GM23338 (cell line): ENCODE measurements at regions not wholly inside any gene's neighbourhood (a gene's known extent, or its start where the extent isn't known, plus 50 kb on each side); places are given as distances from the start of the nearest gene placed in this dataset.

Experiments used
- ATAC-seq: fragments of 200-7000 bp; cut with Tn5 transposase; 3 replicates; pipeline ENCODE4 v1.9.1; 2020
- DNase-seq: peaks from one replicate; pipeline ENCODE4 v3.0.0-alpha.2; 2015; ENCODE audit warnings: low spot score
- H2AFZ ChIP-seq: fragments of 200-600 bp; sonication (generic); 2 replicates; pipeline ENCODE4 v1.8.0; 2016; ENCODE audit warnings: antibody characterized with exemption, mild to moderate bottlenecking, moderate library complexity
- H3F3A ChIP-seq: fragments of 200-600 bp; sonication (generic); replicated peaks from 2 replicates; pipeline ENCODE4 v1.8.0; 2017; ENCODE audit warnings: antibody characterized with exemption, mixed run types, low read depth
- H3K27ac ChIP-seq: fragments of 200-600 bp; sonication (generic); 2 replicates; pipeline ENCODE4 v1.6.1; 2016; ENCODE audit warnings: low read depth
- H3K27me3 ChIP-seq: fragments of 200-600 bp; sonication (generic); 2 replicates; pipeline ENCODE4 v1.8.0; 2016; ENCODE audit warnings: mild to moderate bottlenecking, mixed run types, moderate library complexity; ENCODE audit not compliant: insufficient read depth
- H3K36me3 ChIP-seq: fragments of 200-600 bp; sonication (generic); 2 replicates; pipeline ENCODE4 v1.8.0; 2016; ENCODE audit warnings: mild to moderate bottlenecking; ENCODE audit not compliant: insufficient read depth
- H3K4me1 ChIP-seq: fragments of 200-600 bp; sonication (generic); 2 replicates; pipeline ENCODE4 v1.8.0; 2016; ENCODE audit warnings: mild to moderate bottlenecking, moderate library complexity; ENCODE audit not compliant: insufficient read depth
- H3K4me2 ChIP-seq: fragments of 200-600 bp; sonication (generic); 2 replicates; pipeline ENCODE4 v1.7.1; 2017; ENCODE audit warnings: mixed run types
- H3K4me3 ChIP-seq: fragments of 200-600 bp; sonication (generic); 2 replicates; pipeline ENCODE4 v1.6.1; 2016; ENCODE audit warnings: mixed run types
- H3K79me2 ChIP-seq: fragments of 200-600 bp; sonication (generic); replicated peaks from 2 replicates; pipeline ENCODE4 v1.8.0; 2017; ENCODE audit warnings: mild to moderate bottlenecking; ENCODE audit not compliant: insufficient read depth
- H3K9me2 ChIP-seq: fragments of 200-600 bp; sonication (generic); 2 replicates; pipeline ENCODE4 v1.8.0; 2017; ENCODE audit not compliant: insufficient read depth
- H4K20me1 ChIP-seq: fragments of 200-600 bp; sonication (generic); replicated peaks from 2 replicates; pipeline ENCODE4 v1.8.0; 2017; ENCODE audit warnings: mild to moderate bottlenecking; ENCODE audit not compliant: insufficient read depth
- H3K27ac Mint-ChIP-seq: 2 replicates; pipeline ENCODE4 v1.8.0; 2020; ENCODE audit warnings: inconsistent platforms, mild to moderate bottlenecking, moderate library complexity, mixed read lengths
- H3K27me3 Mint-ChIP-seq: 3 replicates; pipeline ENCODE4 v1.8.0; 2022; ENCODE audit warnings: low read depth, mild to moderate bottlenecking, moderate library complexity, mixed read lengths, inconsistent platforms; ENCODE audit not compliant: insufficient read depth, poor library complexity
- H3K36me3 Mint-ChIP-seq: 3 replicates; pipeline ENCODE4 v1.8.0; 2021; ENCODE audit warnings: low read depth, mild to moderate bottlenecking, inconsistent platforms, moderate library complexity, mixed read lengths
- H3K4me1 Mint-ChIP-seq: 3 replicates; pipeline ENCODE4 v1.8.0; 2020; ENCODE audit warnings: mild to moderate bottlenecking, inconsistent platforms, mixed read lengths
- H3K4me3 Mint-ChIP-seq: 3 replicates; pipeline ENCODE4 v1.8.0; 2021; ENCODE audit warnings: moderate library complexity, mild to moderate bottlenecking, inconsistent platforms, mixed read lengths
- H3K9me3 Mint-ChIP-seq: 3 replicates; pipeline ENCODE4 v1.8.0; 2020; ENCODE audit warnings: moderate library complexity, mild to moderate bottlenecking, inconsistent platforms, mixed read lengths
- CREB1 ChIP-seq: fragments of 250-450 bp; sonication (Bioruptor Pico); IDR thresholded peaks from 2 replicates; pipeline ENCODE4 v1.5.0; 2020; ENCODE audit warnings: low read depth, mild to moderate bottlenecking, moderate library complexity
- EZH2 ChIP-seq: fragments of 200-600 bp; sonication (generic); IDR thresholded peaks from one replicate; pipeline ENCODE4 v1.8.0; 2017; ENCODE audit warnings: antibody characterized with exemption, mild to moderate bottlenecking, low read depth; ENCODE audit not compliant: unreplicated experiment
- EZH2phosphoT487 ChIP-seq: fragments of 200-600 bp; sonication (generic); IDR thresholded peaks from one replicate; pipeline ENCODE4 v1.8.1; 2018; ENCODE audit warnings: antibody characterized with exemption; ENCODE audit not compliant: unreplicated experiment
- JUNB ChIP-seq: IDR thresholded peaks from one replicate; pipeline ENCODE4 v1.6.1; 2016; ENCODE audit warnings: antibody characterized with exemption; ENCODE audit not compliant: unreplicated experiment
- NANOG ChIP-seq: IDR thresholded peaks from 2 replicates; pipeline ENCODE4 v1.6.1; 2016; ENCODE audit warnings: antibody characterized with exemption, borderline replicate concordance
- POLR2AphosphoS5 ChIP-seq: IDR thresholded peaks from 2 replicates; pipeline ENCODE4 v1.6.1; 2016; ENCODE audit warnings: antibody characterized with exemption, low read depth
- STAT1 ChIP-seq: IDR thresholded peaks from one replicate; pipeline ENCODE4 v1.6.1; 2016; ENCODE audit warnings: antibody characterized with exemption; ENCODE audit not compliant: unreplicated experiment
- ZNF114 ChIP-seq: fragments of 250-450 bp; sonication (Bioruptor Pico); IDR thresholded peaks from 2 replicates; pipeline ENCODE4 v1.5.0; 2020; ENCODE audit warnings: mild to moderate bottlenecking, moderate library complexity
- ZNF331 ChIP-seq: fragments of 250-450 bp; sonication (Bioruptor Pico); IDR thresholded peaks from 2 replicates; pipeline ENCODE4 v1.5.0; 2020; ENCODE audit warnings: low read depth, mild to moderate bottlenecking, moderate library complexity
- TF ChIP-seq, protein P1 (sequence below), 2 experiments: fragments of 200-600 bp in 1 of 2; sonication (generic) in 1 of 2; conservative IDR thresholded peaks; 2 replicates each; pipeline versions ENCODE4 v1.5.1 to v1.6.1; 2016 to 2017; ENCODE audit warnings: antibody characterized with exemption in 2 of 2, low read depth in 2 of 2, mild to moderate bottlenecking in 2 of 2, moderate library complexity in 1 of 2
- TF ChIP-seq, protein P2 (sequence below): IDR thresholded peaks from one replicate; pipeline ENCODE4 v1.6.1; 2018; ENCODE audit warnings: antibody characterized with exemption; ENCODE audit not compliant: unreplicated experiment
- TF ChIP-seq, protein P3 (sequence below): fragments of 250-450 bp; sonication (Bioruptor Pico); IDR thresholded peaks from 2 replicates; pipeline ENCODE4 v1.5.0; 2020; ENCODE audit warnings: mild to moderate bottlenecking, moderate library complexity
- TF ChIP-seq, protein P4 (sequence below): IDR thresholded peaks from 2 replicates; pipeline ENCODE4 v1.6.1; 2016; ENCODE audit warnings: antibody characterized with exemption

DNA sequence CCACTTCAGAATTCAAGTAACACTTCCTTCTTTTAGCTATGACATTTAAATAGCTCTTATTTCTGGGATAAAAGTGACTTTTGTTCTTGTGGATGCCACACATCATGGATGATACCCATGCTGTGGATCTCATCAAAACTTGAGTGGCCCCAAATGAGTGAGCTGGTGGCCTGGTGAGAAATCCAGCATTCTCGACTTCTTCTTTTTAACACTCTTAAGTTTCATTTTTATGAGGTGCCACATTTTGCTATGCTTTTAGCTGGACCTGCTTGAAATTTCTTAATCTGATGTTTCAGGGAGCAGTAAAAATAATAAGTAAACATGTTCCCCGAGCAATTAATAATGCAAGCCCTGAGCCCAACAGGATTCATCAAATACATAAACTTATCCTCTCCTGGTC, 384.8 kb upstream of the MEF2C start:
- peaks cover 1% of the 10 kb centered on the region for H3K27me3 Mint-ChIP-seq
- no peaks in the 10 kb centered on the region for H3K9me2 ChIP-seq
- no peak overlapping the region for H3K27ac Mint-ChIP-seq
- no peaks in the 10 kb centered on the region for H3K9me3 Mint-ChIP-seq
- H3K36me3 ChIP-seq, result no peaks in the 10 kb centered on the region
- no peaks in the 10 kb centered on the region for H3K79me2 ChIP-seq
- no peak overlapping the region for H2AFZ ChIP-seq
- DNase-seq (no peak), ATAC-seq (no peak)
- no peaks in the 10 kb centered on the region for H3K27me3 ChIP-seq
- H3K27ac ChIP-seq, result no peak overlapping the region
- no peaks in the 10 kb centered on the region for H4K20me1 ChIP-seq
- no peaks in the 10 kb centered on the region for H3F3A ChIP-seq
- no peak overlapping the region for H3K4me3 Mint-ChIP-seq
- H3K4me1 Mint-ChIP-seq, result peaks cover 3% of the 10 kb centered on the region; the same call in 1 of the 3 replicates
- H3K4me1 ChIP-seq, result no peaks in the 10 kb centered on the region
- no peaks in the 10 kb centered on the region for H3K36me3 Mint-ChIP-seq
- TF ChIP-seq STAT1 (no peak), ZNF331 (no peak), JUNB (no peak), EZH2phosphoT487 (no peak), EZH2 (no peak), NANOG (no peak), ZNF114 (CRISPR knock-in tag) (no peak), POLR2AphosphoS5 (no peak), CREB1 (CRISPR knock-in tag) (no peak)
- TF ChIP-seq, protein P1, sequence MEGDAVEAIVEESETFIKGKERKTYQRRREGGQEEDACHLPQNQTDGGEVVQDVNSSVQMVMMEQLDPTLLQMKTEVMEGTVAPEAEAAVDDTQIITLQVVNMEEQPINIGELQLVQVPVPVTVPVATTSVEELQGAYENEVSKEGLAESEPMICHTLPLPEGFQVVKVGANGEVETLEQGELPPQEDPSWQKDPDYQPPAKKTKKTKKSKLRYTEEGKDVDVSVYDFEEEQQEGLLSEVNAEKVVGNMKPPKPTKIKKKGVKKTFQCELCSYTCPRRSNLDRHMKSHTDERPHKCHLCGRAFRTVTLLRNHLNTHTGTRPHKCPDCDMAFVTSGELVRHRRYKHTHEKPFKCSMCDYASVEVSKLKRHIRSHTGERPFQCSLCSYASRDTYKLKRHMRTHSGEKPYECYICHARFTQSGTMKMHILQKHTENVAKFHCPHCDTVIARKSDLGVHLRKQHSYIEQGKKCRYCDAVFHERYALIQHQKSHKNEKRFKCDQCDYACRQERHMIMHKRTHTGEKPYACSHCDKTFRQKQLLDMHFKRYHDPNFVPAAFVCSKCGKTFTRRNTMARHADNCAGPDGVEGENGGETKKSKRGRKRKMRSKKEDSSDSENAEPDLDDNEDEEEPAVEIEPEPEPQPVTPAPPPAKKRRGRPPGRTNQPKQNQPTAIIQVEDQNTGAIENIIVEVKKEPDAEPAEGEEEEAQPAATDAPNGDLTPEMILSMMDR (conservative IDR thresholded peaks at IDR 0.05; ENCODE audit: low read depth in 2 of 2), result no peak
- TF ChIP-seq, protein P2, sequence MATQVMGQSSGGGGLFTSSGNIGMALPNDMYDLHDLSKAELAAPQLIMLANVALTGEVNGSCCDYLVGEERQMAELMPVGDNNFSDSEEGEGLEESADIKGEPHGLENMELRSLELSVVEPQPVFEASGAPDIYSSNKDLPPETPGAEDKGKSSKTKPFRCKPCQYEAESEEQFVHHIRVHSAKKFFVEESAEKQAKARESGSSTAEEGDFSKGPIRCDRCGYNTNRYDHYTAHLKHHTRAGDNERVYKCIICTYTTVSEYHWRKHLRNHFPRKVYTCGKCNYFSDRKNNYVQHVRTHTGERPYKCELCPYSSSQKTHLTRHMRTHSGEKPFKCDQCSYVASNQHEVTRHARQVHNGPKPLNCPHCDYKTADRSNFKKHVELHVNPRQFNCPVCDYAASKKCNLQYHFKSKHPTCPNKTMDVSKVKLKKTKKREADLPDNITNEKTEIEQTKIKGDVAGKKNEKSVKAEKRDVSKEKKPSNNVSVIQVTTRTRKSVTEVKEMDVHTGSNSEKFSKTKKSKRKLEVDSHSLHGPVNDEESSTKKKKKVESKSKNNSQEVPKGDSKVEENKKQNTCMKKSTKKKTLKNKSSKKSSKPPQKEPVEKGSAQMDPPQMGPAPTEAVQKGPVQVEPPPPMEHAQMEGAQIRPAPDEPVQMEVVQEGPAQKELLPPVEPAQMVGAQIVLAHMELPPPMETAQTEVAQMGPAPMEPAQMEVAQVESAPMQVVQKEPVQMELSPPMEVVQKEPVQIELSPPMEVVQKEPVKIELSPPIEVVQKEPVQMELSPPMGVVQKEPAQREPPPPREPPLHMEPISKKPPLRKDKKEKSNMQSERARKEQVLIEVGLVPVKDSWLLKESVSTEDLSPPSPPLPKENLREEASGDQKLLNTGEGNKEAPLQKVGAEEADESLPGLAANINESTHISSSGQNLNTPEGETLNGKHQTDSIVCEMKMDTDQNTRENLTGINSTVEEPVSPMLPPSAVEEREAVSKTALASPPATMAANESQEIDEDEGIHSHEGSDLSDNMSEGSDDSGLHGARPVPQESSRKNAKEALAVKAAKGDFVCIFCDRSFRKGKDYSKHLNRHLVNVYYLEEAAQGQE, result no peak
- TF ChIP-seq, protein P3, sequence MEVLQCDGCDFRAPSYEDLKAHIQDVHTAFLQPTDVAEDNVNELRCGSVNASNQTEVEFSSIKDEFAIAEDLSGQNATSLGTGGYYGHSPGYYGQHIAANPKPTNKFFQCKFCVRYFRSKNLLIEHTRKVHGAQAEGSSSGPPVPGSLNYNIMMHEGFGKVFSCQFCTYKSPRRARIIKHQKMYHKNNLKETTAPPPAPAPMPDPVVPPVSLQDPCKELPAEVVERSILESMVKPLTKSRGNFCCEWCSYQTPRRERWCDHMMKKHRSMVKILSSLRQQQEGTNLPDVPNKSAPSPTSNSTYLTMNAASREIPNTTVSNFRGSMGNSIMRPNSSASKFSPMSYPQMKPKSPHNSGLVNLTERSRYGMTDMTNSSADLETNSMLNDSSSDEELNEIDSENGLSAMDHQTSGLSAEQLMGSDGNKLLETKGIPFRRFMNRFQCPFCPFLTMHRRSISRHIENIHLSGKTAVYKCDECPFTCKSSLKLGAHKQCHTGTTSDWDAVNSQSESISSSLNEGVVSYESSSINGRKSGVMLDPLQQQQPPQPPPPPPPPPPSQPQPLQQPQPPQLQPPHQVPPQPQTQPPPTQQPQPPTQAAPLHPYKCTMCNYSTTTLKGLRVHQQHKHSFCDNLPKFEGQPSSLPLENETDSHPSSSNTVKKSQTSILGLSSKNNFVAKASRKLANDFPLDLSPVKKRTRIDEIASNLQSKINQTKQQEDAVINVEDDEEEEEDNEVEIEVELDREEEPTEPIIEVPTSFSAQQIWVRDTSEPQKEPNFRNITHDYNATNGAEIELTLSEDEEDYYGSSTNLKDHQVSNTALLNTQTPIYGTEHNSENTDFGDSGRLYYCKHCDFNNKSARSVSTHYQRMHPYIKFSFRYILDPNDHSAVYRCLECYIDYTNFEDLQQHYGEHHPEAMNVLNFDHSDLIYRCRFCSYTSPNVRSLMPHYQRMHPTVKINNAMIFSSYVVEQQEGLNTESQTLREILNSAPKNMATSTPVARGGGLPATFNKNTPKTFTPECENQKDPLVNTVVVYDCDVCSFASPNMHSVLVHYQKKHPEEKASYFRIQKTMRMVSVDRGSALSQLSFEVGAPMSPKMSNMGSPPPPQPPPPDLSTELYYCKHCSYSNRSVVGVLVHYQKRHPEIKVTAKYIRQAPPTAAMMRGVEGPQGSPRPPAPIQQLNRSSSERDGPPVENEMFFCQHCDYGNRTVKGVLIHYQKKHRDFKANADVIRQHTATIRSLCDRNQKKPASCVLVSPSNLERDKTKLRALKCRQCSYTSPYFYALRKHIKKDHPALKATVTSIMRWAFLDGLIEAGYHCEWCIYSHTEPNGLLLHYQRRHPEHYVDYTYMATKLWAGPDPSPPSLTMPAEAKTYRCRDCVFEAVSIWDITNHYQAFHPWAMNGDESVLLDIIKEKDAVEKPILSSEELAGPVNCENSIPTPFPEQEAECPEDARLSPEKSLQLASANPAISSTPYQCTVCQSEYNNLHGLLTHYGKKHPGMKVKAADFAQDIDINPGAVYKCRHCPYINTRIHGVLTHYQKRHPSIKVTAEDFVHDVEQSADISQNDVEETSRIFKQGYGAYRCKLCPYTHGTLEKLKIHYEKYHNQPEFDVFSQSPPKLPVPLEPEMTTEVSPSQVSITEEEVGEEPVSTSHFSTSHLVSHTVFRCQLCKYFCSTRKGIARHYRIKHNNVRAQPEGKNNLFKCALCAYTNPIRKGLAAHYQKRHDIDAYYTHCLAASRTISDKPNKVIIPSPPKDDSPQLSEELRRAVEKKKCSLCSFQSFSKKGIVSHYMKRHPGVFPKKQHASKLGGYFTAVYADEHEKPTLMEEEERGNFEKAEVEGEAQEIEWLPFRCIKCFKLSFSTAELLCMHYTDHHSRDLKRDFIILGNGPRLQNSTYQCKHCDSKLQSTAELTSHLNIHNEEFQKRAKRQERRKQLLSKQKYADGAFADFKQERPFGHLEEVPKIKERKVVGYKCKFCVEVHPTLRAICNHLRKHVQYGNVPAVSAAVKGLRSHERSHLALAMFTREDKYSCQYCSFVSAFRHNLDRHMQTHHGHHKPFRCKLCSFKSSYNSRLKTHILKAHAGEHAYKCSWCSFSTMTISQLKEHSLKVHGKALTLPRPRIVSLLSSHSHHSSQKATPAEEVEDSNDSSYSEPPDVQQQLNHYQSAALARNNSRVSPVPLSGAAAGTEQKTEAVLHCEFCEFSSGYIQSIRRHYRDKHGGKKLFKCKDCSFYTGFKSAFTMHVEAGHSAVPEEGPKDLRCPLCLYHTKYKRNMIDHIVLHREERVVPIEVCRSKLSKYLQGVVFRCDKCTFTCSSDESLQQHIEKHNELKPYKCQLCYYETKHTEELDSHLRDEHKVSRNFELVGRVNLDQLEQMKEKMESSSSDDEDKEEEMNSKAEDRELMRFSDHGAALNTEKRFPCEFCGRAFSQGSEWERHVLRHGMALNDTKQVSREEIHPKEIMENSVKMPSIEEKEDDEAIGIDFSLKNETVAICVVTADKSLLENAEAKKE (CRISPR knock-in tag), result no peak
- TF ChIP-seq, protein P4, sequence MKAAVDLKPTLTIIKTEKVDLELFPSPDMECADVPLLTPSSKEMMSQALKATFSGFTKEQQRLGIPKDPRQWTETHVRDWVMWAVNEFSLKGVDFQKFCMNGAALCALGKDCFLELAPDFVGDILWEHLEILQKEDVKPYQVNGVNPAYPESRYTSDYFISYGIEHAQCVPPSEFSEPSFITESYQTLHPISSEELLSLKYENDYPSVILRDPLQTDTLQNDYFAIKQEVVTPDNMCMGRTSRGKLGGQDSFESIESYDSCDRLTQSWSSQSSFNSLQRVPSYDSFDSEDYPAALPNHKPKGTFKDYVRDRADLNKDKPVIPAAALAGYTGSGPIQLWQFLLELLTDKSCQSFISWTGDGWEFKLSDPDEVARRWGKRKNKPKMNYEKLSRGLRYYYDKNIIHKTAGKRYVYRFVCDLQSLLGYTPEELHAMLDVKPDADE, result no peak
- no peak overlapping the region for H3K4me2 ChIP-seq
- no peak overlapping the region for H3K4me3 ChIP-seq
